NCI-H2171 (cell line): ENCODE measurements at regions not wholly inside any gene's neighbourhood (a gene's known extent, or its start where the extent isn't known, plus 50 kb on each side); places are given as distances from the start of the nearest gene placed in this dataset.

Experiments
- DNase-seq: peaks from one replicate; lab custom pipeline; 2025; lab: John Stamatoyannopoulos, UW

GRCh38 chr16:85424260-85425073, 188.7 kb upstream of the GSE1 start:
- no peak for DNase-seq

DNA sequence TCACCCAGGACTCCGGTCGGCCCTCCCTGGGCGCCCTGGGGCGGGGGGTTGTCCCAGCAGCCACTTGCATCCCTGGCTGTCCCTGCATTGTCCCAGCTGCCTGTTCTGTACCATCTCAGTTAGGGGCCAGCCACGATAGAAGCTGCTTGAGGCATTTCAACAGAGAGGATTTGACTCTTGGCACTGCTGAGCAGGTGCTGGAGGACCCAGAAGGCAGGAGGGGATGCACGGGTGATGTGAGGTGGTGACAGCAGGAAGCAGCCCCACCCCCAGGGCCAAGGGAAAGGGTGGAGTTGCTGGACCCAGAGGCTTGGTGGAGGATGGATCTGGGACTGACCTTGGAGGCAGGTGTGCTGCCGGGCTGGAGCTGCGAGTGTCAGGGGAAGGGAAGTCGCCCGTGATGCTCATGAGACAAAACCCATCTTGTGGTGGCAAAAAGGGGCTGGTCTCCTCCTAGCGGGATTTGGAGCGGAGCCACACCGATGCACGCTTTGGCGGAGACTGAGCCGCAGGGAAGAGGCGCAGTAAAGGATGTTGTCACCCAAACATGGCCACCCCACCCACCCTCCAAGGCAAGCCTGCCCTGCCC, 188.0 kb upstream of the GSE1 start:
- DNase-seq = no peak

DNA sequence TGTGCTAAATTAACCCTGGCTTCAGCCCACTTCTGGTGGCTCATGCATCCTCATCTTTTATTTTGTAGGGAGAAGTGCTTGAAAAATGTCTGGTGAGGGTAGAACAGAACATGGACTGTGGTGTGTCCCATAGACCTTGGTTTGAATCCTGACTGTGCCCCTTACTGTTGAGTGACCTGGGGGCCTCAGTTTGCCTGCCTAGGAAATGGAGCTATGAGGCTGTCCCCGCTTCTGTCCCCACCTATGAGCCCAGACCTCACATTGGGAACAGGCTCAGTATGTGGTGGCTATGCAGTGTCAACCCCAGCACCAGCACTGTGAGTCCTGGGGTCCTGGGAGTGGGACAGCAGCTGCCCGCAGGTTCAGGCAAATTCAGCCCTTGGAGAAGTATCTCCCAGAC, 186.3 kb upstream of the GSE1 start:
- DNase-seq = no peak

GRCh38 chr16:85428168-85428898, 184.8 kb upstream of the GSE1 start:
- no peak for DNase-seq

- DNase-seq = no peak
Observed at GRCh38 chr16:85428899-85429775, 184.0 kb upstream of the GSE1 start.

GRCh38 chr16:85429776-85430522, 183.2 kb upstream of the GSE1 start:
- DNase-seq = no peak

GRCh38 chr16:85430523-85431421, 182.3 kb upstream of the GSE1 start:
- DNase-seq = no peak

GRCh38 chr16:85431431-85432124, 181.5 kb upstream of the GSE1 start:
- DNase-seq = no peak

DNA sequence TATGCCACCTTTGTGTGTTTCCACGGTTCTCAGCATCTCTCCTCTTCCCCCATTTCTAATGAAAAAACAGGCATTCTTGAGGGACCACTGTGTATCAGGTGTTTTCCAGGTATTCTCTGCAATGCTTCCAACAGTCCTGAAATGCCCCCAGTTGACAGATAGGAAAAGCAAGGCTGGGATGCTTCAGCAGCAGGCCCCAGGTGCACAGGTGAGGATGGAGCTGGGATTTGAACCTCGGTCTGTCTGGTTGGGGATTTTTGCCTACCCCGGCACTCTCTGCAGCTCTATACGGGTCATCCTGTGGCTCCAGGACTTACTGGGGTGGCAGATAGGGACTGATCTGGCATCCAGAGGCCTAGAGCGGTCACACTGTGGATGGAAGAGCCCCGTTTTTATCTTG, 180.5 kb upstream of the GSE1 start:
- DNase-seq = no peak

DNA sequence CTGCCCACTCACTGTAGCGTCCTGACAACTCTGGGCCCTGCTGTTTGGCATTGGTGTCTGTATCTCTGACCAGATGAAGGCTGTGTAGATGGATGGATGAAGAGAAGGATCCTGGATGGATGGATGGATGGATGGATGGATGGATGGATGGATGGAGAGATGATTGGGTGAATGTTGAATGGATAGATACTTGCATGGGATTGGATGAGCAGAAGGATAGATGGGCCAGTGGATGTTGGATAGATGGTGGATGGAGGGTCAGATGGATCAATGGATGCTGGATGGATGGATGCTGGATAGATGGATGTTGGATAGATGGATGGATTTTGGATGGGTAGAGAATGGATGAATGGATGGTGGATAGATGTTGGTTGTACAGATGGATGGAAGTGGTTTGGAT, 179.6 kb upstream of the GSE1 start:
- DNase-seq = no peak

- no peak for DNase-seq
Observed at GRCh38 chr16:85435286-85435685, 177.8 kb upstream of the GSE1 start.

DNA sequence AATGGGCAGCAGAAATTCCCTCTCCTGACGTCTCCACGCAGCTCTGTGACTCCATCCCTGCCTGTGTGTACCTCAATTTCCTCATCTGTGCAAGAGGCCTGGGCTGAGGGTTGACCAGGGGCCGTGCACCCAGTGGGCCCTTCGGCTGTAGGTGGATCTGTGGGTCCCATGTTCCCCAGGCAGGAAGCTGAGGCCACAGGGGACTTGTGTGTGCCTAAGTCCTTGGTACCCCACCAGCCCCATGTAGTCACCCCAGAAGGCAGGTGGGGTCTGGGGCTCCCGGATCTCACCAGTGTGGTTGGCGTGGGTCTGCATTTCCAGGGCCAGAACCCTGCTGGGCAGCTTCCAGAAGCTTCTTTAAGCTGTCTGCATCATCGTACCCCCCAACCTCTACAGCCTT, 177.4 kb upstream of the GSE1 start:
- no peak for DNase-seq

GRCh38 chr16:85436207-85436606, 176.9 kb upstream of the GSE1 start:
- DNase-seq = no peak

DNA sequence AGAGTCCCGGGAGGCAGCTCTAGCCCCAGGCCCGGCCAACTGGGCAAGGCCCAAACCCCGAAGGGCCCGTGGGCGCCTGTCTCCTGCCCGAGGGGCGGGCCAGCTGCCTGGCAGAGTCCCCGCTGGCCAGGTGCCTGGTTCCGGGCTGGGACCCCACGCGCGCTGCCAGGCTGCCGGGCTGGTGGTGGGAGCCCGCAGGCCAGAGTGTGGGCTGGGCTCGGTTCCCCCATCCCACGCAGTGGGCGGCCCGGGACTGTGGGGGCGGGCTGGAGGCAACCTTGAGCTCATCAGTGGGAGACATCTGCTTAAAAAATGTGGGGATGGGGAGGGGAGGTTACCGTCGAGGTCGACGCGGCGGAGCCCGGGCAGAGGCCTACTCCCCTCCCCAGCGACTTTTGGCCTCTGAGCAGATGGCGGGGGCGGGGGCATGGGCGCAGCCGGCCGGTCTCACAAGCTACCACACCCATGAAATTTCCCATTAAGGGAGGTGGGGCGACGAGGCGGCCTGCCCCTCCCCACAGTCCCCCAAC, 176.4 kb upstream of the GSE1 start:
- DNase-seq = peak; percentile 92

DNA sequence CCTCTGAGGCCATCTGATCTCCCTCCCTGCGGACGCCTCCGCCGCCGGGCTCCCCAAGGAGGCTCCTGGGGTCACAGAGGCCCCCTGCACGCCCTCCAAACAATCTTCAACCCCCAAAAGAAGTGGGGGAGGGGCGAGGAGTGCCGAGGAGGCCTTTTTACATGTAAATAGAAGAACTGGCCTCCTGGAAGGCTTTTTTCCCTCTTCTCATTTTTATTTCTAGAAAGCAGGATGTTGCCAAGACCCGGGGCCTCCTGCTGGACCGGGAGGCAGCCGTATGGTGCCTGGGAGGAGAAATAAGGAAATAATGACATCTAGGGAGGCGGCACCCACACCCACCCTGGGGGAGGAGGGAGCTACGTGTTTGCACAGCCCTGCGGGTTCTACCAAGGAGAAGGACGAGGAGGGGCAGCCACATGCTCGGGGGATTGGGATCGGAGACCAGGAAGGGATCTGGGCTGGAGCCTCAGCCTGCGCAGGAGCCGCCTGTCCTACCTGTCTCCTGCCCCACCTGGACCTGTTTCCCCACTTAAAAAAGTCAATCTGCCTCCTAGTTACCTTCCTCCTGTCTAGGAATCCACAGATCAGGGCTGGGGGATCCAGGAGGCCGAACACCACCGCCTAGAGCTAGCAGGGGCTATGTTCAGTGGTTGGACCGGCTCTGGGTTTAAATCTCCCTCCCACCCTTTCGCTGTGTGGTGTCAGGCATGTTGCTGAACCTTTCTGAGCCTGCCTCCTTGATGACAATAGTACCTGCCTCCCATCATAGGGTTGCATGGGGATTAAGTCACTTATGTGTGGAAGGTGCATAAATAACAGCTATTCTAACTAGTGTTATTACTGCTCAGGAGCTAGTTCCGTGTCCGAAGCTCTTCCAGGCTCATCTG, 175.7 kb upstream of the GSE1 start:
- peak; percentile 89 for DNase-seq

GRCh38 chr16:85438981-85439685, 174.0 kb upstream of the GSE1 start:
- DNase-seq = peak; percentile 69

- DNase-seq = no peak
Observed at GRCh38 chr16:85440744-85441143, 172.4 kb upstream of the GSE1 start.
